HCT116 (cell line): ENCODE measurements at regions not wholly inside any gene's neighbourhood (a gene's known extent, or its start where the extent isn't known, plus 50 kb on each side); places are given as distances from the start of the nearest gene placed in this dataset.

Experiments used
- ATAC-seq: fragments of 200-7000 bp; cut with Tn5 transposase; 2 replicates; pipeline ENCODE4 v1.9.1; 2020; ENCODE audit warnings: mild to moderate bottlenecking, moderate library complexity
- BruUV-seq: library from RNA; stranded (reverse); fragments of 400-500 nt; replicated peaks from 2 replicates; lab custom pipeline; 2021; lab: Mats Ljungman, UMichigan
- CTCF ChIA-PET: fragments of 300-600 bp; sonication (Branson Sonifier 250); formaldehyde crosslinking; loops from one replicate; lab custom pipeline; 2021; ENCODE audit warnings: antibody characterized with exemption; lab: Charles Lee
- POLR2A ChIA-PET: fragments of 300-600, 350-600 bp; sonication (Branson Sonifier 250); formaldehyde crosslinking; loops from one replicate; lab custom pipeline; 2021; ENCODE audit warnings: antibody characterized with exemption; lab: Charles Lee
- RAD21 ChIA-PET, 2 experiments: fragments of 300-600 bp; sonication (Branson Sonifier 250); formaldehyde crosslinking; loops; one replicate each; lab custom pipeline; 2023; ENCODE audit warnings: low total read pairs in 2 of 2; ENCODE audit not compliant: uncharacterized antibody in 2 of 2, unreplicated experiment in 2 of 2, low non-redundant PET in 1 of 2; lab: Charles Lee
- DNase-seq: peaks from one replicate; pipeline ENCODE4 v3.0.0-alpha.2; 2010; ENCODE audit warnings: low read depth, low spot score
- H2AFZ ChIP-seq: fragments of 200-600 bp; shearing (Covaris generic), sonication (generic); 2 replicates; pipeline ENCODE4 v1.6.1; 2017; ENCODE audit warnings: low read depth, mixed run types, mixed read lengths, antibody characterized with exemption, low read length; ENCODE audit not compliant: poor library complexity, severe bottlenecking
- H3K27ac ChIP-seq: 2 replicates; pipeline ENCODE4 v1.5.1; 2012; ENCODE audit warnings: low read depth, low read length
- H3K27me3 ChIP-seq: fragments of 200-600 bp; sonication (generic); 2 replicates; pipeline ENCODE4 v1.6.1; 2016; ENCODE audit warnings: mixed run types, low read length, mixed read lengths; ENCODE audit not compliant: insufficient read depth
- H3K36me3 ChIP-seq, 2 experiments: fragments of 200-500 bp in 1 of 2; fragments of 200-600 bp in 1 of 2; sonication (Bioruptor generic) in 1 of 2; sonication (generic) in 1 of 2; 2 replicates each; pipeline versions ENCODE4 v1.5.1 to v1.6.1; 2014 to 2016; ENCODE audit warnings: low read length in 2 of 2, inconsistent platforms in 1 of 2, mixed read lengths in 1 of 2, mixed run types in 1 of 2; ENCODE audit not compliant: insufficient read depth in 2 of 2, control insufficient read depth in 1 of 2
- H3K4me1 ChIP-seq, 2 experiments: fragments of 200-600 bp in 1 of 2; sonication (generic) in 1 of 2; 2 replicates each; pipeline versions ENCODE4 v1.5.1 to v1.6.1; 2012 to 2017; ENCODE audit warnings: low read length in 2 of 2, inconsistent platforms in 1 of 2, mild to moderate bottlenecking in 1 of 2, mixed read lengths in 1 of 2, mixed run types in 1 of 2, moderate library complexity in 1 of 2; ENCODE audit not compliant: insufficient read depth in 2 of 2, control insufficient read depth in 1 of 2
- H3K4me2 ChIP-seq: fragments of 200-600 bp; sonication (generic); 2 replicates; pipeline ENCODE4 v1.6.1; 2017; ENCODE audit warnings: mixed run types, low read length, mixed read lengths
- H3K4me3 ChIP-seq, 2 experiments: fragments of 200-600 bp in 1 of 2; sonication (generic) in 1 of 2; replicated peaks in 1 of 2; 2 replicates each; pipeline ENCODE4 v1.5.1; 2011 to 2016; ENCODE audit warnings: low read length in 2 of 2, control low read depth in 1 of 2, low read depth in 1 of 2, mild to moderate bottlenecking in 1 of 2, mixed read lengths in 1 of 2, mixed run types in 1 of 2
- H3K79me2 ChIP-seq: fragments of 200-600 bp; sonication (generic); 2 replicates; pipeline ENCODE4 v1.6.1; 2017; ENCODE audit warnings: mild to moderate bottlenecking, mixed run types, low read length, moderate library complexity, mixed read lengths; ENCODE audit not compliant: insufficient read depth
- H3K9ac ChIP-seq: fragments of 200-600 bp; sonication (generic); 2 replicates; pipeline ENCODE4 v1.6.1; 2016; ENCODE audit warnings: low read length, mixed read lengths
- H3K9me2 ChIP-seq: fragments of 200-600 bp; sonication (generic), shearing (Covaris generic); 2 replicates; pipeline ENCODE4 v1.6.1; 2017; ENCODE audit warnings: mixed run types, mild to moderate bottlenecking, moderate library complexity; ENCODE audit not compliant: insufficient read depth
- H3K9me3 ChIP-seq, 2 experiments: fragments of 200-500 bp in 1 of 2; fragments of 200-600 bp in 1 of 2; sonication (Bioruptor generic) in 1 of 2; sonication (generic) in 1 of 2; 2 replicates each; pipeline ENCODE4 v1.6.1; 2014 to 2017; ENCODE audit warnings: low read length in 2 of 2, mixed read lengths in 2 of 2, inconsistent platforms in 1 of 2, low read depth in 1 of 2, mild to moderate bottlenecking in 1 of 2, mixed run types in 1 of 2, moderate library complexity in 1 of 2; ENCODE audit not compliant: control insufficient read depth in 1 of 2, insufficient read depth in 1 of 2
- H4K20me1 ChIP-seq: fragments of 200-600 bp; sonication (generic), shearing (Covaris generic); 2 replicates; pipeline ENCODE4 v1.6.1; 2017; ENCODE audit warnings: mixed run types, mild to moderate bottlenecking, moderate library complexity; ENCODE audit not compliant: insufficient read depth
- CEBPB ChIP-seq: IDR thresholded peaks from 2 replicates; pipeline ENCODE4 v1.6.1; 2012; ENCODE audit warnings: low read depth
- EZH2phosphoT487 ChIP-seq: fragments of 200-600 bp; IDR thresholded peaks from 2 replicates; pipeline ENCODE4 v1.6.1; 2018; ENCODE audit warnings: antibody characterized with exemption, borderline replicate concordance
- FOSL1 ChIP-seq: IDR thresholded peaks from 2 replicates; pipeline ENCODE4 v1.6.1; 2012; ENCODE audit warnings: low read depth
- POLR2AphosphoS5 ChIP-seq: IDR thresholded peaks from 2 replicates; pipeline ENCODE4 v1.6.1; 2011; ENCODE audit warnings: mild to moderate bottlenecking, low read depth, low read length, moderate library complexity
- SP1 ChIP-seq: IDR thresholded peaks from 2 replicates; pipeline ENCODE4 v1.6.1; 2012; ENCODE audit warnings: low read depth
- SRF ChIP-seq: IDR thresholded peaks from 2 replicates; pipeline ENCODE4 v1.6.1; 2012; ENCODE audit warnings: low read depth
- YY1 ChIP-seq: IDR thresholded peaks from 2 replicates; pipeline ENCODE4 v1.6.1; 2011; ENCODE audit warnings: low read length, low read depth, moderate library complexity, mild to moderate bottlenecking; ENCODE audit not compliant: insufficient replicate concordance; ENCODE audit errors: extremely low read depth
- ZFX ChIP-seq: fragments of 450-650 bp; IDR thresholded peaks from 2 replicates; pipeline ENCODE4 v1.6.1; 2017
- intact Hi-C: fragments of 100-400 bp; cut with micrococcal nuclease; formaldehyde crosslinking; loops from 2 replicates; pipeline ENCODE4 v1.10.0; 2022

DNA sequence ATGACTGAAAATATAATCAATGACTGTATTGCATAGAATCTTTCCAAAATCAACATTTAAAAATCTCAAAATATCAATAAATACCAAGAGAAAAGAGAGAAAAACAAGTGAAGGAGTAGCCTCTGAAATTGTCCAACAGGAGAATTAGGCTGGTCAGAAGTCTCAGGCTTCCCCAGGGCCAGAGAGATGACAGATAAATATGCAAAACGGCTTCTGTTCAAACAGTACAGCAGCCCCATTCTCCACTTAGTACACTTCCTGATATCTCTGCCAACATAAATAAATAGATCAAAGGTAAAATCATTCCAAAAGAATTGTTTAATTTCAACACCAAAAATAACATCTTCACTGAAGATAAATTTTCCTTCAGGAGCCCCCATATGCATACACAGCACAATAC lies 204.7 kb upstream of the GABRA2 start:
- H3K9me3 ChIP-seq: peaks cover 0 to 4% of the 10 kb centered on the region in 2 experiments; a peak in 2 of 4 replicates
- no peak overlapping the region for H3K27ac ChIP-seq
- H3K9ac ChIP-seq: no peak overlapping the region
- H3K9me2 ChIP-seq: no peaks in the 10 kb centered on the region
- H3K36me3 ChIP-seq: no peaks in the 10 kb centered on the region
- H3K4me3 ChIP-seq: no peak overlapping the region
- DNase-seq (no peak), ATAC-seq (no peak)
- ChIA-PET POLR2A (no interaction called here), RAD21 (no interaction called here), CTCF (no interaction called here)
- intact Hi-C loops: no loop called here
- H3K79me2 ChIP-seq: no peaks in the 10 kb centered on the region
- H3K4me1 ChIP-seq: no peaks in the 10 kb centered on the region
- no peaks in the 10 kb centered on the region for H3K27me3 ChIP-seq
- no TSS peak for BruUV-seq
- no peaks in the 10 kb centered on the region for H4K20me1 ChIP-seq
- TF ChIP-seq CEBPB (no peak), ZFX (no peak), POLR2AphosphoS5 (no peak), SRF (no peak), YY1 (no peak), FOSL1 (no peak), SP1 (no peak)
- no peak overlapping the region for H2AFZ ChIP-seq
- H3K4me2 ChIP-seq: no peak overlapping the region

- ChIA-PET CTCF (no interaction called here), RAD21 (no interaction called here), POLR2A (no interaction called here)
- no peak for ATAC-seq
- Histone ChIP-seq H4K20me1 (no peaks in the 10 kb centered on the region), H3K4me1 (no peaks in the 10 kb centered on the region), H3K36me3 (no peaks in the 10 kb centered on the region), H3K9me3 (peaks cover 0 to 9% of the 10 kb centered on the region in 2 experiments; a peak in 1 of 4 replicates), H3K27me3 (no peaks in the 10 kb centered on the region), H3K79me2 (no peaks in the 10 kb centered on the region), H3K27ac (no peak overlapping the region), H3K9ac (no peak overlapping the region), H2AFZ (no peak overlapping the region), H3K9me2 (no peaks in the 10 kb centered on the region)
- BruUV-seq: no TSS peak
- intact Hi-C loops: no loop called here
- no peak for TF ChIP-seq EZH2phosphoT487
- TF ChIP-seq, all 23 proteins: peak for 0
- no peak overlapping the region for H3K4me3 ChIP-seq
- no peak overlapping the region for H3K4me2 ChIP-seq
- DNase-seq: no peak
These were observed 196.6 kb upstream of the GABRA2 start for GRCh38 chr4:46586566-46586965.
